LNCAP (cell line): ENCODE measurements at regions not wholly inside any gene's neighbourhood (a gene's known extent, or its start where the extent isn't known, plus 50 kb on each side); places are given as distances from the start of the nearest gene placed in this dataset.

ENCODE experiments used
- TF ChIP-seq, protein P1 (sequence below): fragments of 450-650 bp; IDR thresholded peaks from 2 replicates; pipeline ENCODE4 v1.5.1; 2017; ENCODE audit warnings: mild to moderate bottlenecking

- TF ChIP-seq, protein P1, sequence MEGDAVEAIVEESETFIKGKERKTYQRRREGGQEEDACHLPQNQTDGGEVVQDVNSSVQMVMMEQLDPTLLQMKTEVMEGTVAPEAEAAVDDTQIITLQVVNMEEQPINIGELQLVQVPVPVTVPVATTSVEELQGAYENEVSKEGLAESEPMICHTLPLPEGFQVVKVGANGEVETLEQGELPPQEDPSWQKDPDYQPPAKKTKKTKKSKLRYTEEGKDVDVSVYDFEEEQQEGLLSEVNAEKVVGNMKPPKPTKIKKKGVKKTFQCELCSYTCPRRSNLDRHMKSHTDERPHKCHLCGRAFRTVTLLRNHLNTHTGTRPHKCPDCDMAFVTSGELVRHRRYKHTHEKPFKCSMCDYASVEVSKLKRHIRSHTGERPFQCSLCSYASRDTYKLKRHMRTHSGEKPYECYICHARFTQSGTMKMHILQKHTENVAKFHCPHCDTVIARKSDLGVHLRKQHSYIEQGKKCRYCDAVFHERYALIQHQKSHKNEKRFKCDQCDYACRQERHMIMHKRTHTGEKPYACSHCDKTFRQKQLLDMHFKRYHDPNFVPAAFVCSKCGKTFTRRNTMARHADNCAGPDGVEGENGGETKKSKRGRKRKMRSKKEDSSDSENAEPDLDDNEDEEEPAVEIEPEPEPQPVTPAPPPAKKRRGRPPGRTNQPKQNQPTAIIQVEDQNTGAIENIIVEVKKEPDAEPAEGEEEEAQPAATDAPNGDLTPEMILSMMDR, result no peak
These were observed 210.0 kb downstream of the KLHL4 start for GRCh38 chrX:87727620-87728019.

DNA sequence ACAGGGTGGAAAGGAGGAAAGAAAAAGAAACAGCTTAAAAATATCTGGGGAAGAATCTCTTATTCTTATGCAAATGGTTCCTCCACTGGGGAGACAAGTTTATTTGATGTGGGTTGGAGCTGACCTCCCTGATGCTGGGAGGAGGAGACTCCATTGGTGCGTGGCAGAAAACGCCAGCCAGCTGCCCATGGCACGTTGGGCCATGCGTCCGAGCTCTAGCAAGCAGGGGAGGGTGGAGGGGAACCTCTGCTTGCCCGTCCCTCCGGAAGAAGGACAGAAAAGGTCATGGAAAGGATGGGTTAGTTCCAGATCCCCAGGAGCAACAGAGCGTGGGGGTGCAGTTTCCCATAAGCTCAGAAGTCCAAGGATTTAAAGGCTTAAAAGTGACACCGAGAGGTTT is 210.4 kb downstream of the KLHL4 start:
- TF ChIP-seq, protein P1, result no peak

DNA sequence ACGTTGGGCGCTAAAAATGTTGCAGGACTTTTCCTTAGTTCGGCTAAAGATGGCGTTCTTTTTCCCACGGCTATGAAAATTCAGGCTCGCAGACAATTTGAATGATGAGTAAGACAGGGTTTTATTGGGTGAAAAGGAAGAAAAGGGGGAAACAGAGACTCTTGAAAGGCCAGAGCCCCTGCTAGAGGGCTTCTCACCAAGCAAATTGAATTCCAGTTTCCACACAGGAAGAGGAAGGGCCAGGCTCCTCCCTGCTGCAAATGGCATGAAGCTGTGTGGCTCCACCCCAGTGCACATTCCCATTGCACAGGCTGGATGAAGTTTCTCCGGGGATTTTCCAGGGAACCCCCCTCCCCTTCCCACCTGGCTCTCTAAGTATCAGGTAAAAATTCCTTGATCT is 210.9 kb downstream of the KLHL4 start:
- TF ChIP-seq, protein P1, result no peak

- TF ChIP-seq, protein P1, result no peak
These were observed 214.5 kb downstream of the KLHL4 start for GRCh38 chrX:87732133-87732532.

DNA sequence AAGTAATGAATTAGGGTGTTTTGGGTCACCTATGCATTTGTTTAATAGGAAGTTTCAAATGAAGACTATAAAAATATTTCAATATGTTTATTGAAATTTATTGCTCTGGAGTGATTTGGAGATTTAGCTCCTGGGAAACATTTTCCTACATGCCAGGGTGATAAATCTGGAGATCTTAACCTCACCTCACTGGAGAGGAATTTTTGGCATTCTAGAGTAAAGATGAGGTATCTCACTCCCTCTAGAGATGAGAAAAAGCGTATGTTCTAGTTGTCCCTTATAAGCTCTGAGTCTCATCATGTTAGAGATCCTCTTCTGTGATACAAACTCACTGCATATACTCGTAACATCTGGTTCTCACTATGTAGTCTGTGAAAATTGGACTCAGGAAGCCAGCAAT is 219.0 kb downstream of the KLHL4 start:
- TF ChIP-seq, protein P1, result no peak

DNA sequence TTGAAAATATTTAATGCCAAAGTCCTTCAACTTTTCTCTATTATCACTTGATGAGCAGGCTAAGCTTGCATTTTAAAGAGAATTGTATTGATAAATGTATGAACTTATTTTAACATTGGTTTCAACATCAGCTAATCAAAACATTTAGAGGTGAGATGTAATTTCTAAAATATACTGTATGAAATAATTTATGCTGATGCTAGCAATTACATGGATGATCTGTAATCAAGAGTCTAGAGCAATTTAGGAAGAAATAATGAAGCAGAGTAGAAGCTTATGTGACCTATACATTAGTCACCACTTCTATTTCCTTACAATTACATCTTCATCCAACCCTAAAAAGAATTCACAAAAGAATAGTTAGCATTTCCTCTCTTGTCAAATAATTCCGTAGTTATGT is 226.8 kb downstream of the KLHL4 start:
- TF ChIP-seq, protein P1, result no peak

- TF ChIP-seq, protein P1, result no peak
These were observed 237.9 kb downstream of the KLHL4 start for GRCh38 chrX:87755493-87755892.

DNA sequence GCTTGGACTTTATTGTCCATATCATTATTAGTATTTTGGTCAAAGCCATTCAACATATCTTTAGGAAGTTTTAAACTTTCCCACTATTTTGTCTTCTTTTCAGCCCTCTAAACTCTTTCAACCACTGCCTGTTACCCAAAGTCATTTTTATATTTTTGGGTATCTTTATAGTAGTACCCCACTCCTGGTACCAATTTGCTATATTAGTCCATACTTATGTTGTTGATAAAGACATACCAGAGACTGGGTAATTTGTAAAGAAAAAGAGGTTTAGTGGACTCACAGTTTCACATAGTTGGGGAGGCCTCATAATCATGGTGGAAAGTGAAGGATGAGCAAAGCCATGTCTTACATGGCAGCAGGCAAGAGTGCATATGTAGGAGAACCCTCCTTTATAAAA is 271.4 kb downstream of the KLHL4 start:
- TF ChIP-seq, protein P1, result no peak
